Astrocyte of the cerebellum (primary cell): ENCODE measurements at regions not wholly inside any gene's neighbourhood (a gene's known extent, or its start where the extent isn't known, plus 50 kb on each side); places are given as distances from the start of the nearest gene placed in this dataset.

ENCODE experiments used
- DNase-seq: peaks from one replicate; pipeline ENCODE4 v3.0.0-alpha.2; 2011; ENCODE audit warnings: low read depth
- H3K4me3 ChIP-seq: 2 replicates; pipeline ENCODE4 v1.5.1; 2011; ENCODE audit warnings: mild to moderate bottlenecking, low read depth, low read length, moderate library complexity
- CTCF ChIP-seq: IDR thresholded peaks from 2 replicates; pipeline ENCODE4 v1.5.1; 2012; ENCODE audit warnings: low read length, low read depth, moderate library complexity, mild to moderate bottlenecking; ENCODE audit errors: missing control alignments
- in situ Hi-C: cut with HindIII; loops from 2 replicates; pipeline ENCODE4 v1.10.0; 2017; ENCODE audit warnings: low sequenced_read_pairs

GRCh38 chr4:125750828-125751466, 436.2 kb downstream of the FAT4 start:
- in situ Hi-C loops = no loop called here
- peak; percentile 46 for TF ChIP-seq CTCF

GRCh38 chr4:125758438-125758837, 443.7 kb downstream of the FAT4 start:
- H3K4me3 ChIP-seq = no peak overlapping the region
- in situ Hi-C loops = no loop called here
- TF ChIP-seq CTCF = no peak
- DNase-seq = no peak

More at GRCh38 chr4:125750828-125751466, 436.2 kb downstream of the FAT4 start:
- H3K4me3 ChIP-seq = no peak overlapping the region
- peak; percentile 51 for DNase-seq

- no peak for TF ChIP-seq CTCF
- in situ Hi-C loops = no loop called here
- no peak for DNase-seq
- no peak overlapping the region for H3K4me3 ChIP-seq
Observed at GRCh38 chr4:125760201-125760819, 445.6 kb downstream of the FAT4 start.

- in situ Hi-C loops = no loop called here
- no peak for DNase-seq
- no peak for TF ChIP-seq CTCF
- H3K4me3 ChIP-seq = no peak overlapping the region
Observed at GRCh38 chr4:125760956-125761355, 446.2 kb downstream of the FAT4 start.

- no peak for DNase-seq
- H3K4me3 ChIP-seq = no peak overlapping the region
- in situ Hi-C loops = no loop called here
- peak; percentile 44 for TF ChIP-seq CTCF
Observed at GRCh38 chr4:125762537-125762936, 447.8 kb downstream of the FAT4 start.

GRCh38 chr4:125765941-125766340, 451.2 kb downstream of the FAT4 start:
- no peak for DNase-seq
- TF ChIP-seq CTCF = no peak
- no peak overlapping the region for H3K4me3 ChIP-seq
- in situ Hi-C loops = no loop called here
